Gastroesophageal sphincter (tissue), 4 donors: ENCODE measurements at regions not wholly inside any gene's neighbourhood (a gene's known extent, or its start where the extent isn't known, plus 50 kb on each side); places are given as distances from the start of the nearest gene placed in this dataset.
A peak's percentile ranks its signal among the peaks of the same experiment; 100 is the strongest.

Experiments
- ATAC-seq: fragments of 150-250 bp; one replicate; pipeline ENCODE4 v1.9.1; 2016; ENCODE audit warnings: mild to moderate bottlenecking, moderate library complexity
- H3K27ac ChIP-seq, 4 donors: fragments of 200-600 bp; sonication (generic) in 3 of 4; 1 replicate in 3 of 4; 2 replicates in 1 of 4; pipeline ENCODE4 v1.5.1; 2016 to 2019
- H3K27me3 ChIP-seq: fragments of 200-600 bp; sonication (generic); one replicate; pipeline ENCODE4 v1.5.1; 2019
- H3K36me3 ChIP-seq, 2 donors: fragments of 200-600 bp; sonication (generic); one replicate each; pipeline ENCODE4 v1.5.1; 2019; ENCODE audit warnings: control low read depth in 1 of 2
- H3K4me1 ChIP-seq, 3 donors: fragments of 200-600 bp; sonication (generic); 1 replicate in 2 of 3; 2 replicates in 1 of 3; pipeline ENCODE4 v1.5.1; 2016 to 2019; ENCODE audit warnings: control low read depth in 2 of 3
- H3K4me3 ChIP-seq, 2 donors: fragments of 200-600 bp; sonication (generic); one replicate each; pipeline ENCODE4 v1.5.1; 2019; ENCODE audit warnings: mild to moderate bottlenecking in 1 of 2, moderate library complexity in 1 of 2
- H3K9me3 ChIP-seq, 3 donors: fragments of 200-600 bp; sonication (generic); one replicate each; pipeline ENCODE4 v1.5.1; 2017 to 2019; ENCODE audit warnings: control low read depth in 2 of 3
- EP300 ChIP-seq: sonication (generic); formaldehyde crosslinking; IDR thresholded peaks from one replicate; pipeline ENCODE4 v1.6.1; 2017; ENCODE audit warnings: antibody characterized with exemption, mild to moderate bottlenecking
- POLR2A ChIP-seq, 2 donors: fragments of 450-650 bp; IDR thresholded peaks; one replicate each; pipeline ENCODE4 v1.6.1; 2017; ENCODE audit warnings: antibody characterized with exemption in 2 of 2, mild to moderate bottlenecking in 2 of 2, moderate library complexity in 1 of 2
- POLR2AphosphoS5 ChIP-seq: sonication (generic); formaldehyde crosslinking; IDR thresholded peaks from one replicate; pipeline ENCODE4 v1.6.1; 2017; ENCODE audit warnings: antibody characterized with exemption
- WGBS, 2 donors: methylation state at CpG; one replicate each; pipeline ENCODE4 v1.1.5; 2018; ENCODE audit warnings: low coverage in 1 of 2; 5-methylcytosine and 5-hydroxymethylcytosine counted together
- TF ChIP-seq, protein P1 (sequence below), 4 experiments: fragments of 200-600 bp in 2 of 4; fragments of 450-650 bp in 2 of 4; sonication (generic) in 1 of 4; IDR thresholded peaks; one replicate each; pipeline ENCODE4 v1.5.1; 2017 to 2019; ENCODE audit warnings: antibody characterized with exemption in 4 of 4, mild to moderate bottlenecking in 2 of 4, moderate library complexity in 2 of 4

DNA sequence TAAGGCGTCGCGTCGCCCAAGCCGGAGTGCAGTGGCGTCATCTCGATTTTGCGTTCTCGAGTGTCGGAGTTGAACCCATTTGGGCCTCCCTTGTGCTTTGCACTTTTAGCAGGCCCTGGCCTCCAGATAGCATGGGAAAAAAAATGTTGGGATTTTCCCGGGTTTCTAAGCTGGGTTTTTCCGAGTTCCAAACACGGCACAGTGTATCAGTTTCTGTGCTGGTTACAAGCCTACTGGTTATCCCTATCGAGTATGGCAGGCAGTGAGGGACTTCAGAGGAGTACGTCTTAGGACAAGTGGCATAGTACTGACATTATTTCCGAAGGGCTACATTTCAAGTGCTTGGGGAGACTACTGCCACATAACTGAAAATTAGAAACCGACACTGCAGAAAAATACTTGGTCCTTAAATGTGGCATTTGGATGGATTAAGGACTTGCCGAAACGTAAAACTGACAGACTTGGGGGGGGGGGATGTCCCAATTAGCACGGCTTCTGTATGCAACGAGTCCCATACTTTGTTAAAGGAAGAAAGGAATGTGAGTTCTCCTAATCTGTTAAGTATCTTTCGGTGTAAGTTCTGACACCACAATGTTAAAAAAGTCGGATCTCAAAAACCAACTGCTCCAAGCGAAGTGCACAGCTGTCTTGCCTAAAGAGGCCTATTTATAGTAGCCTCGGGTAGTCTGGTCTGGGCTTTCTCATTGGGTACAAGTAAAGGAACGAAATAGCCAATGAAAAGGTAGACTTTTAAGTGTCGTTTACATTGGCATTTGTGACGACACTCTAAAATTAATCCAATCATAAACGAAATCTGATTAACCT is 70.2 kb downstream of the HFE start:
- H3K36me3 ChIP-seq, result no peaks in the 10 kb centered on the region
- WGBS, 2 donors, result 0 to 2% methylated on average over 23 of the region's 29 CpGs
- H3K27me3 ChIP-seq, result no peaks in the 10 kb centered on the region
- H3K4me1 ChIP-seq, result peaks cover 0 to 39% (median 8%) of the 10 kb centered on the region in 3 donors
- TF ChIP-seq EP300 (no peak), POLR2A (IDR thresholded peaks at IDR 0.05) (peak; percentile 80), POLR2AphosphoS5 (peak; percentile 98)
- TF ChIP-seq, protein P1, sequence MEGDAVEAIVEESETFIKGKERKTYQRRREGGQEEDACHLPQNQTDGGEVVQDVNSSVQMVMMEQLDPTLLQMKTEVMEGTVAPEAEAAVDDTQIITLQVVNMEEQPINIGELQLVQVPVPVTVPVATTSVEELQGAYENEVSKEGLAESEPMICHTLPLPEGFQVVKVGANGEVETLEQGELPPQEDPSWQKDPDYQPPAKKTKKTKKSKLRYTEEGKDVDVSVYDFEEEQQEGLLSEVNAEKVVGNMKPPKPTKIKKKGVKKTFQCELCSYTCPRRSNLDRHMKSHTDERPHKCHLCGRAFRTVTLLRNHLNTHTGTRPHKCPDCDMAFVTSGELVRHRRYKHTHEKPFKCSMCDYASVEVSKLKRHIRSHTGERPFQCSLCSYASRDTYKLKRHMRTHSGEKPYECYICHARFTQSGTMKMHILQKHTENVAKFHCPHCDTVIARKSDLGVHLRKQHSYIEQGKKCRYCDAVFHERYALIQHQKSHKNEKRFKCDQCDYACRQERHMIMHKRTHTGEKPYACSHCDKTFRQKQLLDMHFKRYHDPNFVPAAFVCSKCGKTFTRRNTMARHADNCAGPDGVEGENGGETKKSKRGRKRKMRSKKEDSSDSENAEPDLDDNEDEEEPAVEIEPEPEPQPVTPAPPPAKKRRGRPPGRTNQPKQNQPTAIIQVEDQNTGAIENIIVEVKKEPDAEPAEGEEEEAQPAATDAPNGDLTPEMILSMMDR (IDR thresholded peaks at IDR 0.05), result peak in 1 of 4 experiments; percentile 6
- H3K4me3 ChIP-seq, result peak overlapping the region; percentile 63 to 82
- H3K9me3 ChIP-seq, result no peaks in the 10 kb centered on the region
- peak; percentile 89 for ATAC-seq
- peak overlapping the region; percentile 93 to 99 (median 98) for H3K27ac ChIP-seq

- ATAC-seq, result peak; percentile 72
- 0% methylated on average over 4 to 11 of the region's 30 CpGs for WGBS, 2 donors
- no peaks in the 10 kb centered on the region for H3K9me3 ChIP-seq
- H3K36me3 ChIP-seq, result no peaks in the 10 kb centered on the region
- TF ChIP-seq POLR2AphosphoS5 (peak; percentile 99), POLR2A (IDR thresholded peaks at IDR 0.05) (peak; percentile 98 to 99), EP300 (no peak)
- TF ChIP-seq, protein P1 (IDR thresholded peaks at IDR 0.05), result peak in 2 of 4 experiments; percentile 5 to 29
- peaks cover 0 to 39% (median 8%) of the 10 kb centered on the region in 3 donors for H3K4me1 ChIP-seq
- H3K27me3 ChIP-seq, result no peaks in the 10 kb centered on the region
- peak overlapping the region; percentile 50 to 82 for H3K4me3 ChIP-seq
- peak overlapping the region; percentile 93 to 99 (median 98) for H3K27ac ChIP-seq
Observed at GRCh38 chr6:26158076-26158580, 70.9 kb downstream of the HFE start.

DNA sequence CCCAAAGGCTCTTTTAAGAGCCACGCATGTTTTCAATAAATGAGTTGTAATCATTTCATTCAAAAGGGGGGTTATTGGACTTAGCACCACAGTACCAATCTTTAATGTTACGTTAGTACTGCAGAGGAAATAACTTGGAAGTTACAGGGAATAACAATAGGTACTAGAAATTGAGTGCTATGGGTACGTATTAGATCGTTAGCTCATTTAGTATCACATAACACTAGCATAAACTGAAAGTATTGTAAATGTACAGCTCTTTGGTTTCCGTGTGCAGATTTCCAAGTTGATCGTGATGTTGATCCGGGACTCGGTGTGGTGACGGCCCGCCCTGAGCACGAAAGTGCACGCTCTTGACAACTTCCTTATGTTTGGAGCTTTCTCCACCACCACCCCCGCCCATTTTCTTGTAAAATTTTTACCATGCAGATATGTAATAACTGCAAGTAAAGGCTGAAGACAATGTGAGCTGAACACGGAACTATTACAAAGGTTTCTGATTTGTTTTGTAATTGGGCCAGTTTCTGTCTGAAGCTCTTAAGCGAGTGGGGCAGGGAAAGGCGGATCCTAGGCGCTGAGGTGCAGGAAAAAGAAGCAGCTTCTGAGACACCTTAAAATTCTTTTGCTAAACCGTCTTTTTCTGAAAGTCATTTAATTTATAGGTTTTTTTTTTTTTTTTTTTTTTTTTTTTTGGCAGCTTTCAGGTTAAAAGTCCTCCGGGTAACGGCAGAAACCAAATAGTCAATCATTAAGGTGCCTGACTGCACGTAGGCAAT is 71.5 kb downstream of the HFE start:
- no peak for TF ChIP-seq EP300
- TF ChIP-seq POLR2AphosphoS5, result peak; percentile 1
- ATAC-seq, result no peak
- Histone ChIP-seq H3K36me3 (peaks cover 0 to 5% of the 10 kb centered on the region in 2 donors), H3K9me3 (no peaks in the 10 kb centered on the region), H3K27ac (peak overlapping the region; percentile 93 to 99 (median 98)), H3K4me3 (peak overlapping the region; percentile 50 to 82), H3K27me3 (no peaks in the 10 kb centered on the region), H3K4me1 (peaks cover 0 to 39% (median 8%) of the 10 kb centered on the region in 3 donors)
- WGBS, 2 donors, result 0% methylated on average over 15 to 21 of the region's 21 CpGs

GRCh38 chr6:26159357-26160273 is 72.4 kb downstream of the HFE start:
- 20 to 22% methylated on average over 8 to 13 of the region's 13 CpGs for WGBS, 2 donors
- H3K4me3 ChIP-seq, result peak overlapping the region; percentile 50 to 82
- peak overlapping the region; percentile 93 to 99 (median 98) for H3K27ac ChIP-seq
- peak in 1 of 2 donors; percentile 41 for TF ChIP-seq POLR2A (IDR thresholded peaks at IDR 0.05)
- TF ChIP-seq, protein P1 (IDR thresholded peaks at IDR 0.05), result no peak
- no peak for TF ChIP-seq EP300
- TF ChIP-seq POLR2AphosphoS5, result peak; percentile 57
- no peaks in the 10 kb centered on the region for H3K27me3 ChIP-seq
- ATAC-seq, result no peak
- peaks cover 0 to 39% (median 8%) of the 10 kb centered on the region in 3 donors for H3K4me1 ChIP-seq
- no peaks in the 10 kb centered on the region for H3K9me3 ChIP-seq
- peaks cover 0 to 14% of the 10 kb centered on the region in 2 donors for H3K36me3 ChIP-seq
